ENCODE measurements at regions not wholly inside any gene's neighbourhood (a gene's known extent, or its start where the extent isn't known, plus 50 kb on each side); places are given as distances from the start of the nearest gene placed in this dataset.
"Not testable (repeated sequence)": the region's sequence is repeated elsewhere in the genome, so short reads cannot be mapped to it uniquely, and the experiment has no call there.

DNA sequence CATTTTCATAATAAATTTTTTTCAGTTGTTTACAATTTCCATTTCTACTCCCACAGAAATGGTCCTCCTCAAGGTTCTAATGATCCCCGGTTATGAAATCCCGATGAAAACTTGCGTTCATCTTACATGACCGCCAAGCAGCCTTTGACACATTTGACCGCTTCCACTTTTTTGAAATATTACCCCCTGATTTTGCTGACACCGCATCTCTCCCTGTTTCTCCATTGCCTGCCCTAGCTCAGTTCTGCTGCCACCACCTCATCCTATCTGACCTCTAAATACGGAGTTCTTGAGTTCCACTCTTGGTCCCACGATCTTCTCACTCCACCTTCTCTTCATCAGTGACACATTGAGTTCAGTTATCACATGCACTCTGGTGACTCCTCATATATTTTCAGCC is 74.1 kb downstream of the SLC35B3 start:
- no peak for DNase-seq

GRCh38 chr6:8352966-8353340 is 82.4 kb downstream of the SLC35B3 start:
- DNase-seq, result no peak

GRCh38 chr6:8352335-8352965 is 82.9 kb downstream of the SLC35B3 start:
- DNase-seq, result no peak

DNA sequence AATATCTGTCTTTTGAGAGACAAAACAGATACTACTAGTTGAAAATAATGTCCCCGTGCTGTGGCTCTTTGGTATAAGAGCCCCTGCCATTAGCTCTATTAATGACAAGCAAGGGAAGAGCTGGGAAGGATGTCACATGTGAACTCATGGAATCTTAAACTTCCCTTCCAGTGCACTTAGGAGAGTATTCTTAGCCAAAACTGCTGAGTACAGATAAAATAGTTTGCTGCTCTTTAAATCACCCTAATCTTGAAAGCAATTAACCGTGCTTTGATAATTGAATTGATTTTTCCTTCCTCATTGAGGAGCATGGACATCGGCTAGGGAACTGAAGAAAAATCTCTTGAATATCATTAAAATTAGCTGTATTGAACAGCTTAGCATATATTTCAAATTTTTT is 91.7 kb downstream of the SLC35B3 start:
- no peak for DNase-seq

DNA sequence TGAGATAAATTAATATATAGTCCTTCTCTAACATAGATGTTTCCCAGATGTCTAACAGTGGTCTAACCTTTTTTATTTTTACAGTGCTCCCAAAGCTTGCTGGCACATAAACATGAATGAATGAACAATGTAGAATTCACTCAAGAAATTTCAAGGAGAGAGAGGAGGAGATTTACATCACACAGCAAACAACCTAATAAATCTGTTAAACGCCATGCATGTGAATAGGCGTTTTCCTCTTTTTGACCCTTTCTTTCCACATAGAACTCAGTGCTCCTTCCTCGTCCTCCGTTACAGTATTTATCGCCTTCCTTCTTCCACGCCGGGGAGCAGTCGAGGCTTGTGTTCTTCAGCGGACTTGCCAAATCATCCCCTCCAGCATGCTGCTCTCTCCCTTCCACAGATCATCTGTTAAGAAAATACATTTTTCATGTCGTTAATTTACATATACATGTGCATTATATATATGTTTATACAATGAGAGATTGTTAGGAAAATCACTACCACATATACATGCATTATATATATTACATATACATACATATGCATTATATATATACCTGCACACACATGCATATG is 93.0 kb downstream of the SLC35B3 start:
- DNase-seq, result no peak

- no peak for DNase-seq
Observed at GRCh38 chr6:8337147-8337546, 98.2 kb downstream of the SLC35B3 start.

DNA sequence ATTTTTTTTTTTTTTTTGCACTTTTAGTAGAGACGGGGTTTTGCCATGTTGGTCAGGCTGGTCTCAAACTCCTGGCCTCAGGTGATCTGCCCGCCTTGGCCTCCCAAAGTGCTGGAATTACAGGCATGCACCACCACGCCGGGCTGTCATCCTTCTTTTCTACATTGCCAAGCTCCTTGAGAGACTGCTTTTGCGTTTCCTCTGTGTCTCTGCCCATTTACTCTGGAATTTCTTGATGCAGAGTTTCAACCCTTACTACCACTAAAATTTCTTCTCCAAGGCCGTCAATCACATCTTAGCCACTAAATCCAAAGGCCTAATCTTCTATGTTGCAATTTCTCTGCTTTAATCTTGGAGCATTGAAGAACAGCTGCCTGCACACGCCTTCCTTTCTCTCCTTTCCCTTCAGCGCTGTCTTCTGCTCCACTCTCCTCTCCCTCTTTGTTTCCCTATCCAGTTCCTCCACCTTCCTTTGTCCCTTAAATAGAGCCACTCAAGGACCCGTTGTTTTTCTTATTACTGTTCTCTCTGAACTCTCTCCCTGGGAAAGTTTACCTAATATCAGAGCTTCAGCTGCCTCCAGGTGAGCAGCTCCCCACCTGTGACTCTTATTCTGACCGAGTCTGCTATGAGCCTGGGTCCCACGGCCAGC is 98.8 kb downstream of the SLC35B3 start:
- no peak for DNase-seq

GRCh38 chr6:8335896-8336295 is 99.4 kb downstream of the SLC35B3 start:
- no peak for DNase-seq

DNA sequence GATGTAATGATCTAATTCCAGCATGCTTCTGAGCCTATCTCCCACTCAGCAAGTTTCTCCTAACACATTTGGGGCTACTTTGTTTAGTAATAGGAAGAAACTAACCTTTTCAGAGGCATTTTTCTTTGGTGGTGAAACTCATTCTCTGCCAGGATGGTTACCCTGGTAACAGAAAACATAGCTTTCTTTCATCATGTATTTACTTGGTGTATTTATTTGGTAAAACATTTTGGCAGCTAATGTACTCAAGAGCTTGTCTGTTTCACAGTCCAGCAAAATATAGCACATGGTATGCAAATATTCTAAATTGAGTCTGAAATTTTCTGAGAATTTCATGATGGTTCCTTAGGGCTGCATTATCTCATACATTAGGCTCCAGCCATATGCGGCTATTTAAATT is 100.0 kb downstream of the SLC35B3 start:
- DNase-seq, result no peak

- no peak for DNase-seq
Observed at GRCh38 chr6:8334113-8334512, 101.2 kb downstream of the SLC35B3 start.

DNA sequence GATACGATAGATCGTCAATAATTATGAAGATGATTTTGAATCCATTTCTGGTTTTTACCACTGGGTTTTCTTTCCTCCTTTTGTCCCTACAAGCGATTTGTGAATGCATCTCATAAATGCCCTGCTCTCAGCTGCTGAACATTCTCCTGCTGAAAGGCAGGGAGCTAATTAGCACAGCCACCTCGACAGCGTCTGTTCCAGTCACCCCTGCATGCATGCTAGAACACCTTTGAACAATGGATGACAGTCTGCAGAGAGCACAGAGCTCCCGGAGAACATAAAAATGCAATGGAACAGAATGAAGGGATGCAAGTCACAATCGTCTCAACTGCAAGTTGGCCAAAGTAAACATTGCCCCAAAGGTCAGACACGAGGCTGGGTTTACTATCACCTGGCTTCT is 105.8 kb downstream of the SLC35B3 start:
- DNase-seq, result no peak

- DNase-seq, result no peak
Observed at GRCh38 chr6:8325743-8326142, 109.6 kb downstream of the SLC35B3 start.

- DNase-seq, result no peak
Observed at GRCh38 chr6:8322659-8323058, 112.7 kb downstream of the SLC35B3 start.

- no peak for DNase-seq
Observed at GRCh38 chr6:8321671-8322404, 113.5 kb downstream of the SLC35B3 start.

DNA sequence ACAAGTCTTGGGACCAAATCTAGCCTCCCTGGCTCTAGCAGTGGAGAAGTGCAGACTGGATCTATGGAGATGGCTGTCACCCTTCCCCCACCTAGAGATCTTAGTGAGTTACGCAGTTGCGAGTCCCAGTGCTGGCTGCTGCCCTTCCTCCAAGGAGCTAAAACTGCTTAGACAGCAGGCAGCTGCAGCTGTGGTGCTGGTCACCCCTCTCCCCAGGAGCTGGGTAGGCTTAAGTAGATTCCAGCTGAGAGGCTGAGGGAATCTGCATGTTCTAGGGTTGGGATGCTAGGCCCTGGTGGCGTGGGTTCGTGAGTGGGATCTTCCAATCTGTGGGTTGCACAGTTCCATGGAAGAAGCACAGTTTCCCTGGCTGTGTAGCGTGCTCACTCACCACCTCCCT is 120.2 kb downstream of the SLC35B3 start:
- DNase-seq, result no peak

DNA sequence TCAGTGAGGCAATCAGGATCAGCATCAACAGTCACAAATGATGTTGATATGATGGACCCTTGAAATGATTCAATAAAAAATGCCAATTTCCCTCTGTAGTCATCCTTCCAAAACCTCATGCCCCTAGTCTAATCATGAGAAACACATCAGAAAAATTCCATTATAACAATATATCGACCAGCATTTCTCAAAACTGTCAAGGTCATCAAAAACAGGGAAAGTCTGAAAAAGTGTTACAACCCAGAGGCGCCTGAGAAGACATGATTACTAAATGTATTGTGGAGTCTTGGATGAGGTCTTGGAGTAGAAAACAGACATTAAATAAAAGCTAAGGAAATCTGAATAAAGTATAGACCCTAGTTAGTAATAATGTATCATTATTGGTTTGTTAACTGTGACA is 133.8 kb downstream of the SLC35B3 start:
- DNase-seq, result no peak

GRCh38 chr6:8299034-8299433 is 136.3 kb downstream of the SLC35B3 start:
- no peak for DNase-seq

DNA sequence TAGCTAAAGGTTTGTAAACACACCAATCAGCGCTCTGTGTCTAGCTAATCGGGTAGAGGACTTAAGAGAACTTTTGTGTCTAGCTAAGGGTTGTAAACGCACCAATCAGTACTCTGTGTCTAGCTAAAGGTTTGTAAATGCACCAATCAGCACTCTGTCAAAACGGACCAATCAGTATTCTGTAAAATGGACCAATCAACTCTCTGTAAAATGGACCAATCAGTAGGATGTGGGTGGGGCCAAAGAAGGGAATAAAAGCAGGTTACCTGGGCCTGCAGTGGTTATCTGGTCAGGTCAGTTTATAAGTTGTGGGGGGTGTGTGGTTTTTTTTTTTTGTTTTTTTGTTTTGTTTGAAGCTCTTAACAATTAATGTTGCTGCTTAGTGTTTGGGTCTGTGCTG is 152.4 kb downstream of the SLC35B3 start:
- not testable (repeated sequence) for DNase-seq

GRCh38 chr6:8282380-8282779 is 153.0 kb downstream of the SLC35B3 start:
- no peak for DNase-seq

DNA sequence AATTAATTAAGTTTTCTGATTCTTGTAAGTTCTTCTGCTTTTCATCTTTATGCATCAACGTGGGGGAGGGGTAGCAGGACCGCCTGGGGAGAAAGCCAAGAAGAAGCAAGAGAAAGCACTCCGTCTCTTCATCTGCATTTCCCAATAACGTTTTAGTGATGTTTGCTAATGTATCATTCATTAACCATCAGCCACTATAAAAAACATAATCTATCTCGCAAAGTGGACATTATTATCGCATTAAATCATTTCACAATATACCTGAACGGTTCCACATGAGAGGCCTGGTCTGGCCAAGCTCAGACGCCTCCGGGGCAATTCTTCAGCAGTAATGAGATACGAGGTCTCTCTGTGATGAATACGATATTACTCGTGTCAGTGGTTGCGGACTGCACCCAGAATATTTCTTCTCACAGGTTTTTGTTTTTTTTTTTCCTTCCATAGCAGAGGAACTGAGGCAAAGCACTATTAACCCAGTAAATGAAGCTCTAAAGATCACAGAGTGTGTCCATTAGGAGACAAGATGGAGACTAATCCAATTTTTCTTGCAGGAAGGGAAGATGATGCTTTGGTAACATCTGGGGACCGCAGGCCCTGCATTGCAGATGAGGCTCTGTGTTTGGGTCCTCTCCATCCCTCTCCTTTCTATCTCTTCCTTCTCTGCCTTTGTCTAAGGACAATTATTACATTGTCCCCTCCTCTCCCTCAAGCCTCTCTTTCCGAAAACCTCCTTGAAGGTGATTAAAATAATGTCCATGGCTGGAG is 156.1 kb downstream of the SLC35B3 start:
- DNase-seq, result no peak

DNA sequence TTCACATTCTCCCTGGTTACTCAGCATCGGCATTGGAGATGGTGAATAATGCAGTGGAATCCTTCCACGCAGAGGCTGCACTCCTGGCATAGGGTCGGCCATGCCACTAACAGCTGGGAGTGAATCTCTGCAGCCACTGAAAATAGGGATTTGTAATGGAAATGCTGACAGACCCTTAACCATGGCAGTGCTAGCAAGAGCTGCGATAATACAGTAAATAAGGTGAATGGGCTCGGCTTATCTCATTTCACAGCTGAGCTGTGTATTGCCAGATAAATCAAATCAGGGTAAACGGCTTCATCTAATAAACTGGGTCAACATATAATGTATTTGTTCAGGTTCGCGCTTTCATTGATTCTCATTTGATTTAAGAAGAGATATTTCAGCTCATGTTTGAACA is 156.8 kb downstream of the SLC35B3 start:
- DNase-seq, result no peak

DNA sequence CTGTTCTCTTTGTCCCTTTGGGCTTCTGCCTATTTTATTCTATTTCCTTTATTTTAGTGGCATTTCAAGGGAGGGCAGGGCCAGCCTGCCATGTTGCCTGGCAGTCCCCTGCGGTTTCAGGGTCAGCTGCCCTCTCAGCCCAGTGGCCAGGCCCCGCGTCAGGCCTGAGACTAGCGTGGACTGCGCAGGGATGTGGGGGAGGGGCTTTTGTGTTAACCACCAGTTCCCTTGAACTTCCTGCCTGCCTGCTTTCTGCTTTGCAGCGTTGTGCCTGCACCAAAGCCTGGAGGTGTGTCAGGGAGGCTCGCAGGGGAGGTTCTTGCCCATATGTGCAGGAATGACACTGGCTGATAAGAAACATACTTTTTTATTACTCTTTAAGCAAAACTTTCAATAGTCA is 157.6 kb downstream of the SLC35B3 start:
- DNase-seq, result no peak

GRCh38 chr6:8276148-8276547 is 159.2 kb downstream of the SLC35B3 start:
- DNase-seq, result no peak

Measured in NCI-H1694 treated with DMSO at 0.1 percent for 48 hours (cell line).